ENCODE measurements at regions not wholly inside any gene's neighbourhood (a gene's known extent, or its start where the extent isn't known, plus 50 kb on each side); places are given as distances from the start of the nearest gene placed in this dataset.
"Not testable (repeated sequence)": the region's sequence is repeated elsewhere in the genome, so short reads cannot be mapped to it uniquely, and the experiment has no call there.

DNA sequence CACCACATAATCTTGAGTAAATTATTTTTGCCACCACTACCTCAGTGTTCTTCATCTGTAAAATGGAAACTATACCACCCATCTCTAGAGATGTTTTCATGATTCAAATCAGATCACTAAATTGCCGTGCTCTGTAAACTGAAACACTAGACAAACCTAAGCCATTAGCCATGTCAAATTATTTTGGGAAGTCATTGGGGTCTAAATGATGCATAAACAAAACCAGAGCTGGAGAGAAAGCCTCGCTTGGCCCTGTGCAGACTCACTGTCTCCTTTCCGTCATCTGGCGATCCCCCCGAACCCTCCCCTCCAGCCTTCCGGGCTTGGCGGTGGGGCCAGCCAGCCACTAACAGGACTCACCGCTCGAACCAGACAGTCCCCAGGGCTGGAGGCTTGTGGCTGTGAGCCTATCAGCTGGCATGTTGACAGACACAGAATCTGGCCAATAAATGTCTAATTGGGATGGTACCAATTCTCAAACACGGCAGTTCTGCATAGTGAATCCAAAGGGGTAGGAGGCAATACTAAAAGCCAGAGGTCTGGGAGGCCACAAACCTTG, 256.5 kb downstream of the SEC61B start:
- DNase-seq (ENCODE audit: low read depth) = no peak

DNA sequence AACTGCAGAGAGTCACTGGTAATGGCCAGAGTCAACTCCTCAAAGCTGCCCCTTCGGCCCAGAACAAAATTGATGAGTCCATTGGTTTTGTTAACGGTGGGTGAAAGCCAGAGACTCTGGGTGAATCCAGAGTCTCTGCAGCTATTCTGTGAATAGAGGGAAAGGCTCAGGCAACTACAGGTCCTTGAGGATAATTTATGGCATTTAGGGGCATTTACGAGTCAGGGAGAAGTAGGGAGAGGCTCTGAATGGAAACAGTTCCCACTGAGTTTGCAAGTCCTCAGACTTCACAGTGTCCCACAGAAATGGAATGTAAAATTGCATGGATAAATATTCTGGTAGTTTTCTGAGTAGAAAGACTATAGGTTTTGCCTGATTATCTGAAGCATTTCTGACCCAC, 257.8 kb downstream of the SEC61B start:
- DNase-seq (ENCODE audit: low read depth) = no peak

DNA sequence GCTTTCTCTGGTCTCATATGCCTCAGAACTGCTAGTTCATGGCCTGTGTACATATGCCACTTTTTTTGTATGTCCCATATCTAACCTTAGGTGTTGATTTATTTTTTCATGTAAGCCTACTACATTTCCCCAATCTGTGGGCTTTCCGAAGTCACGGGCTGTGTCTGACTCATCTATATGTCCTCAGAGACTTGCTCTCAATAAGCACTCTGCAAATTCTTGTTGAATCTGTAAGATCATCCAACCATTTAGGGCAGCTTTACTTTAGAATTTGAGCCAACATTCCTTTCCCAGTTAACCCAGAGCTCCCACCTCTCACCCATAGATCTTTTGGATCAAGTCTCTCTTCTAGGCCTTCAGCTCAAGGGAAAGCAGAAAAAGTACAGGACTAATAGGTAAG, 263.4 kb downstream of the SEC61B start:
- DNase-seq (ENCODE audit: low read depth) = no peak

DNA sequence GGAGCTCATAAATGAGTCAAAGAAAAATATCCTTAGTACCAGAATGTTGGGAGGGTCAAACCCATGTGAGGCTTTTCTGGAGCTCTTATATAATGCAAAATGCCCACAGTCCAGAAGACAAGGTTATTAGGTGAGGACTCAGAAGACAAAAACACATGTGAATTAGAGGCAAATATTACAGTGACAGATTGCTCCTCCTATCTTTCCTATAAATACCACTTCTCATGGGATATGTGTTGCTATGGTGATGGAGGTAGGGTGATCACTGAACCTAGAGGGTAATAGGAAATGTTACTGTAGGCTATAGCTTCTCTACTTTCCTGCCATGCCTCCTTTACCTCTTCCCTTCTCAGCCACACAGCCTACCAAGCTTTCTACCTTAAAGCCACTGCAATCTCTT, 264.6 kb downstream of the SEC61B start:
- no peak for DNase-seq (ENCODE audit: low read depth)

DNA sequence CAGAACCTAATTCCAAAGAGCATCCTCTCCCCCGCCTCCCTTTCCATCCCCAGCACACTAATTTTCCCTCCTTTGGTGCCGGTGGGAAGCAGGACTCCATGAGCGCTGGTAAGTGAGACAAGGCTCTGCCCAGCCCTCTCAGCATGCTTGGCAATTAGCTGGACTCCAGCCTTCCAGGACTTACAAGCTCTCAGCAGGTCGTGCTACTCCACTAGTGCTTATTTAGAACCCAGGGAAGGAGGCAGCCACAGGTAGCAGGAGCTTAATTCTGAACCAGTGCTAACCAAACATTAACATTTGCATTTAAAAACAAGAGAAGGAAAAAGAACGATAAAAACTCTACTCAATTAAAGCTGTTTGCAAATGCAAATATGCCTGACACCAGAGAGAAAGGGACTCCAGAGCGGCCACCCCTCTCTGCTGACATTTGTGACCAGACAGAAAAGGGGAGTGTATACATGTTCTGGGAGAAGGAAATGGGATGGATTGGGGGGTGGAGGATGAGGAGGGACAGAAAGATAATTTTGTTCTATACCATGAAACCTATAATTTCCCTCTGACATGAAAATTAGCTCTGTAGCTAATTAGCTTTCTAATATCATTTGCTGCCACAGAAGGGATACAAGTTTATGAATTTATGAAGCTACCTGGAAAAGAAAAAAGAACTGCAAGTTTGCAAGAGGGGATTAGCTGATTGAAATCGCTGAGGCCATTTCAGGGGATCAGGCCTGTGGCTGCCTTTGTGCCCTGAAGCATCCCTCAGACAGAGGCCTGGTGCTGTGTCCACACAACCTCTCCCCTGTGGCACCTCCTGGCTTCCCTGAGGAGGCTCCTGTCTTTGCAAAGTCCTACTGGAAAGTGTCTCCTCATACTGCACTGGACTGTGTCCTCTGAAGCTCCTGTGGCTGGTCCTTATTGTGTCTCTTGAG, 266.3 kb downstream of the SEC61B start:
- DNase-seq (ENCODE audit: low read depth) = no peak

DNA sequence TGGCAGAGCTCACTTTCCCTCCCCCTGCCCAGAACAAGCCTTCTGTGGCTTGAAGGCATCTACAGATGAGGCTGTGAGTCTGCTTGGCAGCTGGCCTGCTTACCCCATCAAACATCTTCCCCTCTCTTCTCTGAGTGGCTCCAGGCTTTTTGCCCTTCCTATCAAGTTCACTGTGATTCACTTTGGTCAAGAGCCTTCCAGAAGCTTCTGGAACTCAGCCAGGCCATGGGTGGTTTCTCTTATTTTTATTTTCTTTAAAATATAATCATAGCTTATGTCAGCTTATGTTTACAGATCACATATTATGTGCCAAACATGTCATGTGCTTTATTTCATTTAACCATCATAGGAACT, 267.0 kb downstream of the SEC61B start:
- peak; percentile 88 for DNase-seq (ENCODE audit: low read depth)

DNA sequence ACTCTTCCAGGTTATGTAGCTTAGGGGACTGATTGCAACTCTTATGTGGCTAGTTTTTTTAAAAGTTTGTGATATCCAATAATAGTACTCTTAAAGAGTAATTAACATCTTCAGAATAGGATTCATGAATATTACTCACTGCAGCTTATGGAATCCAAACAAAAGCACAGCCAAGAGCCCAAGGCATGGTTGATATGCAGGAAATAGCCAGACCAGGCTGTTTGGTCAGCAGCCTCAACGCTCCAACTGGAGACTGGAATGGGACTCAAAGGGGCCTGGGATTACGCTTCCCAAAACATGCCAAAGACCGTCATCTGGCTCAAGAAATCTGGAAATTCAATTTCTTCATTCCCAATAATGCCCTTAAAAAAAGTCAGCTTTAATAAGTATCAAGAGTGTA, 268.6 kb downstream of the SEC61B start:
- peak; percentile 23 for DNase-seq (ENCODE audit: low read depth)

DNA sequence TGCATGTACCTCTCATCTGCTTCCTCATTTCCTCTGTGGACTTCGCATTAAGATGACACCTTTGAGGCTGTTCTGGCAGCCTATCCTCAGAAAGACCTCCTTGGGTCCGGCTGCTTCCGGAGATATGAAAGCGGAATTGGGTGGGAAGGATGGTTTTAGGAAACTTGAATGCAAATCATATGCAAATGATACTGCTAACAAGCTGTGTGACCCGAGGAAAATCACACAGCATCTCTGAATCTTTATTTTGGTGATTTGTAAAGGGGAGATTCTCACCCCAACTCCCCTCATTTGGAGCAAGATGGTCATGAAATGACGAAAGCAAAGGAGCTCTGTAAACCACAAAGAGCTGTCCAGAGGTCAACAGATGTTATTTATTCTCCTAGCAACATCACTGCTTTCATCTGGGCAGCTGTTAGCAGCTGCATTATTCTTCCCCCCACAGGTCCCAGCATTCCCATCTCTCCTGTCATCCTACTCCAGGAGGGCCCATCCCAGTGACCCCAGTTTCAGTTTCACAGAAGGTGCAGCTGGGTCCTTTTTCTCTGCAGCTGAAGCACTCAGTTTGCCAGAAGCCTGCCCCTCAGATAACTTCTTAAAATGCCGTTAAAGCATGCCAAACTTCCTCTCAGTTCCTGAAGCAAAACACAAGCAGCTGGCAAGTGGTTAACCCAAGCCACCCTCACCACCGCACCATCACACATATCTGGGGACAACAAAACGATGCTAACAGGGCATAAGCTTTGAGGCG, 269.5 kb downstream of the SEC61B start:
- DNase-seq (ENCODE audit: low read depth) = no peak

DNA sequence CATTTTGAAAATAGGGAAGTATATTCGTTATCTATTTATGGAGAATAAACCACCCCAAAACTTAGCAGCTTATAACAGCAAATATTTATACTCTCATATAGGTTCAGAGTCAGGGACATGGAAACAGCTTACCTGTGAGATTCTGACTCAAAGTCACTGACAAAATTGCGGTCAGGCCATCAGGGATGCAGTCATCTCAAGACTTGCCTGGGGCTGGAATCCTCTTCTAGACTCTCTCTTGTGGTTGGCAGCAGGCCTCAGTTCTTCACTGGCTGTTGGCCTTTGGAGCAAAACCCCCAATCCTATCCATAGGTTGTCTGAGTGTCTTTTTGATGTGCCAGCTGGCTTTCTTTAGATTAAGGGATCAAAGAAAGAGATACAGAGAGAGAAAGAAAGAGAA, 275.6 kb downstream of the SEC61B start:
- DNase-seq (ENCODE audit: low read depth) = peak; percentile 70

DNA sequence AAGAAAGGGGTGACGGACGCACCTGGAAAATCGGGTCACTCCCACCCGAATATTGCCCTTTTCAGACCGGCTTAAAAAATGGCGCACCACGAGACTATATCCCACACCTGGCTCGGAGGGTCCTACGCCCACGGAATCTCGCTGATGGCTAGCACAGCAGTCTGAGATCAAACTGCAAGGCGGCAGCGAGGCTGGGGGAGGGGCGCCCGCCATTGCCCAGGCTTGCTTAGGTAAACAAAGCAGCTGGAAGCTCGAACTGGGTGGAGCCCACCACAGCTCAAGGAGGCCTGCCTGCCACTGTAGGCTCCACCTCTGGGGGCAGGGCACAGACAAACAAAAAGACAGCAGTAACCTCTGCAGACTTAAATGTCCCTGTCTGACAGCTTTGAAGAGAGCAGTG, 276.9 kb downstream of the SEC61B start:
- not testable (repeated sequence) for DNase-seq (ENCODE audit: low read depth)

DNA sequence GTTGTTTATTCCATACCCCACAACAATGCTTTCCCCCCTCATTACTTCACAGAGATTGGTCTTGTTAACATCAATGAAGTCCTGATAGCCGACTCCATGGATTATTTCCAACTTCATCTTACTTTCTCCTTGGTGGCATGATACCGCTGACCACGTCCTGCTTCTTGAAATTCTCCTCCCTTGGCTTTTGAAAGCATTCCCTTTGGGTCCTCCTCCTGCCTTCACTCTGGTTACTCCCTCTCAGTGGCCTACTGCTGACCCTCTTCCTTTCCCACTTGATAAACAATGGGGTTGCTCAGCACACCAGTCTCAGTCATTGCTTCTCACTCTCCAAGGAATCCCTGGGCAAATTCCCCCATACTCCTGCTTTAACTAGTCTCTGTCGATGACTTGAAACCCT, 283.9 kb downstream of the SEC61B start:
- peak; percentile 20 for DNase-seq (ENCODE audit: low read depth)

DNA sequence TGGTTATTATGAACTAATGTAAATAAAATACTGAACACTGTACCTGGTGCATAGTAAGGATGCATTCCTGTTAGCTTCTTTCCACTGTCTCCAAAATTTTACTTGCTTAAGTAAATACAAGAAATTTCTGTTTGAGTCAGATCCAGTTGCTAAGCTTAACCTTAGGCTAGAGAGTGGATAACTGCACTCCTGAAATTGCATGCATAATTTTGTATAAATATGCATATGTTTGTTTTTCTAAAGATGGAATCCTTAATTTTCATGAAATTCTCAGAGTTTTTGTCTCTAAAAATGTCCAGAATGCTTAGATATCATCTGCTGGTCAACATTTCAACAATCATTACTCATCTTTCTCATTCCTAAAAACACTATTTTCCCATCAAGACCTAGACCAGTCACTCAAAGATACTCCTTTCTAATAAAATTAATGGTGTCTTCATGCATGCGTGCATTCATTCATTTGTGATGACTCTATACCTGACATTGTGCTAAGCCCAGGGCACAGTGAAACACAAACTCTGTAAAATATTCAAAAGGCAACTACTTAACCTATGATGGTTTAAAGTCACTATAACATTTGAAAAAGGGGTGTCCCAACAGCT, 284.8 kb downstream of the SEC61B start:
- peak; percentile 16 for DNase-seq (ENCODE audit: low read depth)

DNA sequence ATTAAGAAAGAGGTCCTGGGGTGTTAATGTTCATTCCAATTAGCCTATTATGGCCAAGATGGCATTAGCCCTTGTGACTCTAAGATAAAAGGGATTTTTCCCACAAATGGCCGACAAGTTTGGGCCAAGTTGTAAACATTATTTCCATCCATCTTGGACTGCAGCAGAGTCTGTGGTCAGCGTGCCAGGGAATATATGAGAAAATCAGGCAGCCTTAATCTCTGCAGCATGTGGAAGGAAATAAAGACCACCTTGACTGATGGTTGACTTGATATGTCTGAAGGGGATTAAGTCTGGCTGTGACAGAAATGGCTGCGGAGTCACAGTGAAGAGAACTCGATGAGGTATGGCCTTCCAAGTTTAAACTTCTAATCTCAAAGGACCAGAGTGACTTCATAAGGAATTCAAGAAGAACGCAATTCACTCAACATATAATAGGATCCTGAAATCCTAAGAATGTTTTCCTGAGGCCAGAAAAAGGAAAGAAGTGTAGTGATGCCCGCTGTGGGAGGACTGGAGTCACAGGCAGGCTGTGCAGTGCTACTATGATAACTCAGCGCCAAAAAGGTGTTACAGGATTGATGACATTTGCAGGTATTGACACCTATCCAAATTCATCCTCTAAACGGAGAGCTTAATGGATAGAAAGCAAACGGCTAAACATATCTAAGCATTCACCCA, 287.1 kb downstream of the SEC61B start:
- DNase-seq (ENCODE audit: low read depth) = no peak

DNA sequence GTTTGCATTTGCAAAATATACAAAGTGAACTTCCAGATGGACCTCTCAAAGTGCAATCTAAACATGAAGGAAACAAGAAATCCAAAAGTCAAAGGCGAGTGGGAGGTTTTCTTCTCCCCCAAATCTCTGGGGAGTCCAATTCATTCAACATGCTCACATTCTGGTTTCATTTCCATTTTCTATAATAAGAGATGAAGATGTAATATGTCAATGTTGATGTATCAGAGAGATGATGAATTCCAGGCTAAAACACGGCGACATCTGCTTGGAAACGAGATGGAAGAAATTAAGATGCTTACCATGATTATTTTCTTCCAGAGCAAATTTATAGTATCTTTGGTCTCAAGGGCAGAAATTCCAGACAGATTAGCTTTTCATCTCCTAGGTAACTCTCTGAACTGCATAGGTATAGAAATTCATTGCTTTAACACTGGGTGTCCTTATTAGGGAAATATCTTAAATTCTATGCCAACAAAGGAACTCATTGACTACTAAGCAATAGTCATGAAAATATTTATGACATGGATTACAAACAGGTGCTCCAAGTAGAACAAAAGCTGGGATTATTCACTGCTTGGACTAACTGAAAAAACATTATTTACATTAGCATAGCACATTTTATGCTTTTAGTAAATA, 287.9 kb downstream of the SEC61B start:
- no peak for DNase-seq (ENCODE audit: low read depth)

DNA sequence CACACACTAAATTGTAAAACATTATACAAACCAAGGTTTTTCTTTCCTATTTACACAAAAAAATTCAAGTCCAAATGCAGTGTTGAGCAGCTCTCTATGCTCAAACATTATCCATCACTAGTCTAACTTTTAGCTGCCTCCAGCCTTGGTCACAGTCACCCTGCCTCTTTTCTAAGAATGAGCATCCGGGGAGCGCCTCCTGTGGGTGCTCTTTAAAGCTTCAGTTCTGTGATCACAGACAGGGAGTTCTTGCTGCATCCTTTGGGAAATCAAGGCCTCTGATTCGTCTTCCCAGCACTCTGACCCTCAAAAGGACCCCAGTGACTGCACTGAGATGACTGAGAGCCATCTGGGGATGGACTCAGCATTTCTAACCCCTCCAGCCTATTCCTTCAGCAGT, 289.6 kb downstream of the SEC61B start:
- DNase-seq (ENCODE audit: low read depth) = no peak

DNA sequence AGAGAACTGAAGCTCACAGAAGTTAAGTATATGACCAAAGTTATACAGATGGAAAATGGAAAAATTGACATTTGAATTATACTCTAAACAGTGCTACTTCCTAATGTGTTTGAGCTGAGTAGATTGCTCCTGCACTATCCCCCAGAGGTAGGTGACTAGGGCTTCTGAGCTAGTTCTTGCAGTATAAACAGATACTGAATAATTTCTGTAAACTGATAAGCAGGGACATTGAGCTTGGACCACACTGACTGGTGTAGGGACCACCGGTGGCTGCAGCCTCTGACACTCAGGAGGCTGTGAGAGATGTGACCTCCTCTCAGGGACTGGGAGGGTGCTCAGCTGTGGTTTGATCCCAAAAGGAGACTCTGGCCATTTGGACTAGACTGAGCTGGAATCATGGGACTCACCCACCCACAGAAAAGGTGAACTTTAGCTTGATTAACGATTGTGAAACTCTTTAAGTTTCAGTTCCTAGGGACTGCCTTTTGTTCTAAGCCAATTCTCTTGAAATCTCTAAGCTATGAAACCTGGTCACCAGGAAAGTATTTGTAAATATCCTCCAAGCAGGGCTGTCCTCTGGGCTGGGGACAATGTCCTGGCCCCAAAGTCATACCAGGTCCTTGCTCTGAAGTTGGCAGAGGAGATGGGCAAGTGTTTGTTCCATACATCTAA, 291.5 kb downstream of the SEC61B start:
- no peak for DNase-seq (ENCODE audit: low read depth)

DNA sequence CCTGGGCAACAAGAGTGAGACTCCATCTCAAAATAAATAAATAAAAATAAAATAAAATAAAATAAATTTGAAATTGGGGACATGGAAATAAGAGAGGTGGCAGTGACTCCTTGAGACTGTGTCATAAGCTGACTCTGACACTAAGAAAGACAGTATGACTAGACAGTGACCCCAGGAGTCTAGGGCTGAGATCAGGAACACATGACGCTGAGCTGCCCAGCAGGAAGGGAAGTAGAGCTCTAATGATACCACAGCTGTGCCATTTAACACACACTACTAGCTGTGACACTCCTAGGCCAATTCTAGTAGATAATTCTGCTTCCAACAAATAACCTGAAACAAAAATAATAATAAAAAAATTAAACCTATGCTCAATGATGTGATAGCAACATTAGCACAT, 293.0 kb downstream of the SEC61B start:
- DNase-seq (ENCODE audit: low read depth) = no peak

DNA sequence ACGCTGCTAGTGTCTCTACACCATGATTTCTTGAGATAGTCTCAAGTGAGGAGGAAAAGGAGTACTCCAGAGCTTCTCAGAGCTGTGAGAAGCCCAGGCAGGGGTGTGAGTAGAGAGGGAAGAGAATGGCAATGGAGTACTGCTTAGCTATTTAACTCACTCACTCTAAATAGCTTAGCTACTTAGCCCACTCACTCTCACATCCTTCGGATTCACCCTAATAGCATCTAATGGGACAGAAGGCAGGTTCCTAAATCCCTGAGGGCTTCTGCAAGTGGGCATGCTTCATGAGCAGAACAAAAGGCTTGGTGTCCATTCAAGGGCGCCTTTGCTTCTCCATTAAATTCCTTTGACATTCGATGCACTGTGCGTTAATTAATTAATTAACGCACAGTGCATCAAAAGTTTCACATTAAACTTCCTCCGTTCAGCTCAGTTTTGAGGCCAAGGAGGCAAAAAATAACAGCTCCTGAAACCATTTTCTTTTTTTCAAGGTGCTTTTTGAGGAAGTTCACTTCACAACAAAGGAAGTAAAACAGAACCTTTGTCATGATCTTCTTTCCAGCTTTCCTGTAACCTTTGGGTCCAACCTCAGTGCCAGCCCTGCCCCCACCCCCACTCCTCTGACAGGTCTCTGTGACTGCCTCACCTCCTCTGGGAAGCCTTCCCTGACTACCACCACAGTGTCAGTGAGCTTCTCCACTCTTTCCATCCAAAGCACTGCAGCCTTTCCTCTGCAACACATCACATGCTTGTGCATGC, 294.0 kb downstream of the SEC61B start:
- no peak for DNase-seq (ENCODE audit: low read depth)

DNA sequence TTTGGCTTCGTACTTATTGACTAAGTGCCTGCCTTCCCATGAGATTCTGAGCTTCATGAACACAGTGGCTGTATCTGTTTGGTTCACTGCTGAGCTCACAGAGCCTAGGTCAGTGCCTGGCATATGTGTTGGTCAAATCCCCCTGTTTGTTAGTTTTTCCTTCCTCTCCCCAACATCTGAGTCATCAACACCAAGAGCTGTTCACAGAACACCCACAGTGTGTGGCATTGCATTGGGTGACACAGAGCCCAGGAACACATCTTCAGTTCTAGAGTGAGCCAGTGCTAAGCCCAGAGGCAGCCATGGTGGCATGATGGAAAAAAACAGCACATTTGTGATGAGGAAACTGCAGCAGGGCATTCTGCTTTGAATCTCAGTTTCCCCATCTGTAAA, 294.6 kb downstream of the SEC61B start:
- DNase-seq (ENCODE audit: low read depth) = peak; percentile 25

DNA sequence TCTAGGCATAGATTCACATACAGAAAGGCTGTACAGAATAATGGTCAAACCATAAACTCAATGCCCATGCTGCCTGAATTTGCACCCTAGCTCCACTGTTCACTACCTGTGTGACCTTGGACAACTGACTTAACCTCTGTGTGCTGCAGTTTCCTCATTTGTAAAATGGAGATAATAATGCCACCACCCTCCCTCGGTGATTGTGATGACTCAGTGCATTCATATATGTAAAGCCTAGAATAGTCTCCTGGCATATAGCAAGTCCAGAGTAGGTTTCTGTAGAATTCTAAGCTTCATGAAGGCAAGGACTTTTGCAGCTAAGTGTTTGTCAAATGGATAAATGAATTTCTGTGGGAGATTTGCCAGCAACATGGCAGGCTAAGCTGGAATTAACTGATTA, 297.8 kb upstream of the NR4A3 start:
- no peak for DNase-seq (ENCODE audit: low read depth)
